ENCODE measurements at regions not wholly inside any gene's neighbourhood (a gene's known extent, or its start where the extent isn't known, plus 50 kb on each side); places are given as distances from the start of the nearest gene placed in this dataset.
A peak's percentile ranks its signal among the peaks of the same experiment; 100 is the strongest.

DNA sequence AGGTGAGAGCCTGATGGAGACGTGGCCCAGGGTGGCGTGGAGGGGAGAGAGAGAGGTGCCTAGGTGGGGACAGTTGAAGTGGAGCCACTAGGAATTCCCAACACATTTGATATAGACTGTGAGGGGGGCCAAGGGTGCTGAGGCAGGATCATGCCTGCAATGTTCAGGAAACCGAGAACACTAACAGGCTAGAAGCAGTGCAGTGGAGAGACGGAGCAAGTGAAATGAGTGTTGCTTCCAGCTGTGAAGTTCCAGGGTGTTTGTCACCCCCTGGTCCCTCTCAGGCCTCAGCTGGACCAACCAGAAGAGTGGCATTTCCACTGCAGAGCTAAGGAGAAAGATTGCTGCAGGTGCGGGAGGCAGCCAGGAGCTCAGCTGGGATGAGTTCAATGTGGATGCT lies 127.1 kb downstream of the RIPK4 start:
- Histone ChIP-seq H3K27me3 (ENCODE audit: control insufficient read depth in 1 of 2, insufficient read depth in 2 of 2, low read length in 1 of 2) (no peaks in the 10 kb centered on the region), H3K9me3 (ENCODE audit: control insufficient read depth, low read length) (no peaks in the 10 kb centered on the region), H3K27ac (ENCODE audit: low read depth in 1 of 2, low read length in 2 of 2) (no peak overlapping the region), H3K36me3 (ENCODE audit: control insufficient read depth in 1 of 2, insufficient read depth in 2 of 2, low read length in 1 of 2) (no peaks in the 10 kb centered on the region), H3K4me3 (ENCODE audit: low read length in 2 of 2) (no peak overlapping the region), H3K4me1 (ENCODE audit: control insufficient read depth in 1 of 2, insufficient read depth in 2 of 2, low read length in 2 of 2) (peaks cover 7 to 8% of the 10 kb centered on the region in 2 donors)
- ATAC-seq (ENCODE audit: low FRiP score) (no peak), DNase-seq (no peak)
- WGBS, 2 donors = 98 to 100% methylated on average over 5 of the region's 5 CpGs
- intact Hi-C loops (cut with DNase I) = loop anchor here in 1 of 2 donors (2.0 to 10.0 kb wide), 2 partner anchors 23 to 125 kb away; partner anchors contain the start of gene RIPK4

DNA sequence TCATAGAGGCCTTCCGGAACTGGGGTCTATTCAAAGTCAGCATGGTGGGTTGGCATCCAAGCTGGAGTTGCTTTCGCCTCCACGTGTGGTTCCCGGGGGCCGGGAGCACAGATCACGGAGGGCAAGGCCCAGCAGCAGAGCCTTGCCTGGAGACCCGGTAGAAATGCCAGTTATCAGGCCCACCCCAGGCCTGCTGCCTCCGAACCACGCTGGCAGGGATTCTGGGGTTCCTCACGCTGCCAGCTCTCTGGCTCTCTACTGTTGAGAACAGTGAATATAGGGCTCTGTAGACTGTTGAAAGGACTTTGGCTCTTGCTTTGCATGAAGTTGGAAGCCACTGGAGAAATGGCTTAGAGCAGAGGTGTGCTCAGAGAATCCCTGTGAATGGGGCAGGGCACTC lies 127.5 kb downstream of the RIPK4 start:
- Histone ChIP-seq H3K27ac (ENCODE audit: low read depth in 1 of 2, low read length in 2 of 2) (no peak overlapping the region), H3K36me3 (ENCODE audit: control insufficient read depth in 1 of 2, insufficient read depth in 2 of 2, low read length in 1 of 2) (no peaks in the 10 kb centered on the region), H3K4me1 (ENCODE audit: control insufficient read depth in 1 of 2, insufficient read depth in 2 of 2, low read length in 2 of 2) (peaks cover 7 to 8% of the 10 kb centered on the region in 2 donors), H3K4me3 (ENCODE audit: low read length in 2 of 2) (no peak overlapping the region), H3K9me3 (ENCODE audit: control insufficient read depth, low read length) (no peaks in the 10 kb centered on the region), H3K27me3 (ENCODE audit: control insufficient read depth in 1 of 2, insufficient read depth in 2 of 2, low read length in 1 of 2) (no peaks in the 10 kb centered on the region)
- WGBS, 2 donors = 85 to 91% methylated on average over 10 of the region's 10 CpGs
- intact Hi-C loops (cut with DNase I) = no loop called here
- ATAC-seq (ENCODE audit: low FRiP score) = no peak
- no peak for DNase-seq

DNA sequence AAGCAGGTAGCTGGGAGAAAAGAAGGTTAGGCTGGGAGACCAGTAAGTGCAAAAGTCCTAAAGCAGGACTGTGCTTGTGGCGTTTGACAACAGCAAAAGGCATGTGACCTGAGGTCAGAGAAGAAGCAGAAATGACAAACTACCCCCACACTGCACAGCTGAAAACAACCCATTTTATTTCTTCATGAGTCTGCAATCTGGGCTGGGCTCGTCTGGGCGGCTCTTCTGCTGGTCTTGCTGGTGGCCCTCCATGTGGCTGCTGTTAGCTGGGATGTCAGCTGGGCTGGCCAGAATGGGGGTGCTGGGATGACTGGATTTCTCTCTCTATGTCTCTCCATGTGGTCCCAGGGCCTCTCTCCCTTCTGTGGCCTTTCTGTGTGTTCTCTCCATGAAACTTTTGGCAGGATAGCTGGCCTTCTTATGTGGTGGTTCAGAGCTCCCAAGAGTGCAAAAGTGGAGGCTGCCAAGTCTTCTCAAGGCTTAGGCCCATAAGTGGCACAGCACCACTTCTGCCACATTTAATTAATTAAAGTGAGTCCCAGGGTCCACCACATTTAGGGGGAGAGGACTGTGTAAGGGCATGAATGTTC lies 128.6 kb downstream of the RIPK4 start:
- Histone ChIP-seq H3K27me3 (ENCODE audit: control insufficient read depth in 1 of 2, insufficient read depth in 2 of 2, low read length in 1 of 2) (no peaks in the 10 kb centered on the region), H3K9me3 (ENCODE audit: control insufficient read depth, low read length) (no peaks in the 10 kb centered on the region), H3K4me1 (ENCODE audit: control insufficient read depth in 1 of 2, insufficient read depth in 2 of 2, low read length in 2 of 2) (peaks cover 7 to 8% of the 10 kb centered on the region in 2 donors), H3K27ac (ENCODE audit: low read depth in 1 of 2, low read length in 2 of 2) (no peak overlapping the region), H3K36me3 (ENCODE audit: control insufficient read depth in 1 of 2, insufficient read depth in 2 of 2, low read length in 1 of 2) (no peaks in the 10 kb centered on the region), H3K4me3 (ENCODE audit: low read length in 2 of 2) (no peak overlapping the region)
- no peak for ATAC-seq (ENCODE audit: low FRiP score)
- DNase-seq = no peak
- WGBS, 2 donors = 97 to 98% methylated on average over 3 of the region's 3 CpGs
- intact Hi-C loops (cut with DNase I) = no loop called here

DNA sequence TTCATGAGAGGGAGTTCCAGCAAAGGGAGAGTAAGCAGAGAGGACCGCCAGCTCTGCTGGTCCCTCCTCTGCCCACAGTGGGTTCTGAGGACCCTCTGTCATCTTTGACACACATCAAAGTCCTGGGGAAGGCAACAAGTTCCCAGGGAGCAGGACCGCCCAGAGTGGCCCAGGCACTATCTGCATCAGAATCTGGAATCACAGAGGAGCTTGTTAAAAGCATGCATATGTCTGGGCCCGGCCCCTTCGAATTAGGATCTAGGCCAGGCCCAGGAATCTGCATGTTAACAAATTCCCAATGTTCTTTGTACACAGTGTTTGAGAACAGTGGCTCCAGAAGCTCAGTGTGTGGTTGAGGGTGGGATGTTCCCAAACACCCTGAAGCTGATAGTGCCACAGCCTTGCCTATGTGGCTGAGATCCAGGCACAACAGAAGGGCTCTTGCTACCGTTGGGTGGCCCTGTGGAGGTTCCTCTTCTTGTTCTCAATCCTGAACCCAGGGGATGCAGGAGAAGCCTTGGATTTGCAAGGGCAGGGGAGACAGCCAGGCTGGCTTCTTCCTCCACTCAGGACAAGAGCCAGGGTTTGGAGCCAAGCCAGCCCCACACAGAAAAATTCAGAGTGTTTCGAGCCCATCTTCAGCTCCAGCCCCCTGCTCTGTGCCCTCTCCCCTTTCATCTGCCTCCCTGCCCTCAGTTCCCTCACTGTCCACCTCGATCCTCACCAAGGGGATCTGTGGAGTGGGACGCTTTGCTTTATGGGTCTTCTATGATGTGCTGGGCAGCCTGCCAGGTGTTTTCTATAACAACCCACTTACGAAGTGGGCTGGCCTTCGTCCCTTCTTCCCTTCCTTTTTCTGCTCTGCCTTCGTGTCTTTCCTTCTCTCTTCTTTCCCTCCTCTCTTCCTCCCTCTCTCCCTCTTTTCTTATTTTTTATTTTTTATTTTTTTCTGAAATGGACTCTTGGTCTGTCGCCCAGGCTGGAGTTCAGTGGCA lies 129.0 kb upstream of the TMPRSS2 start:
- H3K27ac ChIP-seq (ENCODE audit: low read depth in 1 of 2, low read length in 2 of 2) = no peak overlapping the region
- 71 to 73% methylated on average over 12 of the region's 12 CpGs for WGBS, 2 donors
- no peaks in the 10 kb centered on the region for H3K27me3 ChIP-seq (ENCODE audit: control insufficient read depth in 1 of 2, insufficient read depth in 2 of 2, low read length in 1 of 2)
- H3K36me3 ChIP-seq (ENCODE audit: control insufficient read depth in 1 of 2, insufficient read depth in 2 of 2, low read length in 1 of 2) = no peaks in the 10 kb centered on the region
- H3K9me3 ChIP-seq (ENCODE audit: control insufficient read depth, low read length) = no peaks in the 10 kb centered on the region
- no peak for ATAC-seq (ENCODE audit: low FRiP score)
- intact Hi-C loops (cut with DNase I) = no loop called here
- no peak overlapping the region for H3K4me3 ChIP-seq (ENCODE audit: low read length in 2 of 2)
- H3K4me1 ChIP-seq (ENCODE audit: control insufficient read depth in 1 of 2, insufficient read depth in 2 of 2, low read length in 2 of 2) = peaks cover 4 to 7% of the 10 kb centered on the region in 2 donors
- DNase-seq = no peak

DNA sequence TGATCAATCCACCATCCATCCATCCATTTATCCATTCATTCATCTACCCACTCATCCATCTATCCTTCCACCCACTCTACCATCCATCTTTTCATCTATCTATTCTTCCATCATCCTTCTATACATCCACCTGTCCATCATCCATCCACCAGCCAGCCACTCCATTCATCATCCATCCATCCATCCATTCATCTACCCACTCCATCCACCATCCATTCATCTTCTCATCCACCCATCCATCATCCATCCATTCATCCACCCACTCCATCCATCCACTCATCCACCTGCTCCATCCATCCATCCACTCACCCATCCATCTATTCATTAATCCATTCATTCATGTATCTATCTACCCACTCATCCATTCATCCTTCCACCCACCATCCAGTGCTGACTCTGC lies 127.9 kb upstream of the TMPRSS2 start:
- no peak for ATAC-seq (ENCODE audit: low FRiP score)
- Histone ChIP-seq H3K36me3 (ENCODE audit: control insufficient read depth in 1 of 2, insufficient read depth in 2 of 2, low read length in 1 of 2) (no peaks in the 10 kb centered on the region), H3K4me3 (ENCODE audit: low read length in 2 of 2) (no peak overlapping the region), H3K27me3 (ENCODE audit: control insufficient read depth in 1 of 2, insufficient read depth in 2 of 2, low read length in 1 of 2) (no peaks in the 10 kb centered on the region), H3K9me3 (ENCODE audit: control insufficient read depth, low read length) (no peaks in the 10 kb centered on the region), H3K4me1 (ENCODE audit: control insufficient read depth in 1 of 2, insufficient read depth in 2 of 2, low read length in 2 of 2) (peaks cover 0 to 4% of the 10 kb centered on the region in 2 donors), H3K27ac (ENCODE audit: low read depth in 1 of 2, low read length in 2 of 2) (no peak overlapping the region)
- intact Hi-C loops (cut with DNase I) = loop anchor here in 1 of 2 donors (2.0 kb wide), 1 partner anchor 63 kb away; no protein-coding TSS in a partner anchor
- no peak for DNase-seq

DNA sequence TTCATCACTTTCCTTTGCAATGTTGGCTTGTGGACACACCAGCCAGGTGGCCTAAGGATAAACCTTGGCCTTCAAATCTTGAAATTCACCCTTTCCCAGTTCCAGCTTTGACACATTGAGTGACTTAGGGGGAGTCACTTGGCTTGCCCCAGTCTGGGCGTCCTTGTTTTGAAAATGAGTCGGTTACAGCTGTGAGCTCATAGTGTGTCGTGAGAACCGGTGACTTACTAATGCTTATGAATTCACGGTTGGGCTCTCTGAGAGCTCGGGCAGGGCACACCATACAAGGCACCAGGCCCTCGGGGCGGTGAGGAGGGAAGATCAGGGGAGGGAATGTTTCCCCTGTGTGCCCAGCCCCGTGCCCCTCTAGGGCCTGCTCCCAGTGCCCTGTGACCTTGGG lies 126.9 kb upstream of the TMPRSS2 start:
- no peak for ATAC-seq (ENCODE audit: low FRiP score)
- H3K27ac ChIP-seq (ENCODE audit: low read depth in 1 of 2, low read length in 2 of 2) = no peak overlapping the region
- WGBS, 2 donors = 60 to 64% methylated on average over 9 of the region's 9 CpGs
- H3K36me3 ChIP-seq (ENCODE audit: control insufficient read depth in 1 of 2, insufficient read depth in 2 of 2, low read length in 1 of 2) = no peaks in the 10 kb centered on the region
- no peak for DNase-seq
- H3K4me1 ChIP-seq (ENCODE audit: control insufficient read depth in 1 of 2, insufficient read depth in 2 of 2, low read length in 2 of 2) = no peaks in the 10 kb centered on the region
- no peaks in the 10 kb centered on the region for H3K27me3 ChIP-seq (ENCODE audit: control insufficient read depth in 1 of 2, insufficient read depth in 2 of 2, low read length in 1 of 2)
- H3K9me3 ChIP-seq (ENCODE audit: control insufficient read depth, low read length) = no peaks in the 10 kb centered on the region
- intact Hi-C loops (cut with DNase I) = loop anchor here in 1 of 2 donors (2.0 kb wide), 1 partner anchor 64 kb away; no protein-coding TSS in a partner anchor
- no peak overlapping the region for H3K4me3 ChIP-seq (ENCODE audit: low read length in 2 of 2)

DNA sequence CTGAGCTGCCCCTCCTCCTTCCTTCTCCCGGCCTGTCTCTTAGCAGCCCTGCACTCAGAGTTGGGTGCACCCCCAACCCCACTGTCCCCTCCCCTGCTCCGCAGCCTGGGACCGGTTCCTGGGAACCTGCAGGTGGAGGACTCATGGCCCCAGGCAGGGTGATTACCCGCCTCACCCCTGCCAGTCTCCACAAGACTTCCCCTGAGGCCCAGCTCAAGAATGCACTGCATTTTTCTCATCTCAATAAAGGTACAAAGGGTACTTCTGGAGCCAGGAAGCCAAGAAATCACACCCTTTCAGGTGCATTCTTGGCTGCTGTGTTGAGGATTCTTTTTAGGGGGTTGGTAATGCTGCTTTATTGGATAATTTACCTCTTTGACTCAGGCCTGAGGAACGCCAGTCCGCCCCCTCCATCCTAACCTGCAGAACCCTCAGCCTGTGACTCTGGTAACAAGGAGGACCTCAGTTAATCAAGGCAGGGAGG lies 126.3 kb upstream of the TMPRSS2 start:
- DNase-seq = no peak
- Histone ChIP-seq H3K36me3 (ENCODE audit: control insufficient read depth in 1 of 2, insufficient read depth in 2 of 2, low read length in 1 of 2) (no peaks in the 10 kb centered on the region), H3K27me3 (ENCODE audit: control insufficient read depth in 1 of 2, insufficient read depth in 2 of 2, low read length in 1 of 2) (no peaks in the 10 kb centered on the region), H3K4me3 (ENCODE audit: low read length in 2 of 2) (no peak overlapping the region), H3K27ac (ENCODE audit: low read depth in 1 of 2, low read length in 2 of 2) (no peak overlapping the region), H3K9me3 (ENCODE audit: control insufficient read depth, low read length) (no peaks in the 10 kb centered on the region), H3K4me1 (ENCODE audit: control insufficient read depth in 1 of 2, insufficient read depth in 2 of 2, low read length in 2 of 2) (no peaks in the 10 kb centered on the region)
- peak; percentile 30 for ATAC-seq (ENCODE audit: low FRiP score)
- WGBS, 2 donors = 96 to 98% methylated on average over 6 of the region's 6 CpGs
- intact Hi-C loops (cut with DNase I) = loop anchor here in 1 of 2 donors (2.0 kb wide), 1 partner anchor 65 kb away; no protein-coding TSS in a partner anchor

DNA sequence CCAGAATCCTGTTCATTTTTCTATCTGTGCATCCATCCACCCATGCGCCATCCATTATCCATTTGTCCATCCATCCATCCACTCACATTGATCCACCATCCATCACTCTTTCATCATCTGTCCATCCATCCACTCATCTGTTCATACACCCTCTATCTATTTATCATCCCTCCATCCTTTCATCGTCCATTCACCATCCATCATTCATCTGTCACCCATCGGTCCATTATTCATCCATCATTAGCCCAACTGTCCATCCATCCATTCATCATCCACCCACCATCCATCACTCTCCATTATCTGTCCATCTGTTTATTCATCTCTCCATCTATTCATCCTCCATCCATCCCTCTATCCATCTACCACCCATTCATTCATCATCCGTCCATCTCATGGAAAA lies 125.7 kb upstream of the TMPRSS2 start:
- Histone ChIP-seq H3K4me3 (ENCODE audit: low read length in 2 of 2) (no peak overlapping the region), H3K9me3 (ENCODE audit: control insufficient read depth, low read length) (no peaks in the 10 kb centered on the region), H3K27me3 (ENCODE audit: control insufficient read depth in 1 of 2, insufficient read depth in 2 of 2, low read length in 1 of 2) (no peaks in the 10 kb centered on the region), H3K4me1 (ENCODE audit: control insufficient read depth in 1 of 2, insufficient read depth in 2 of 2, low read length in 2 of 2) (no peaks in the 10 kb centered on the region), H3K36me3 (ENCODE audit: control insufficient read depth in 1 of 2, insufficient read depth in 2 of 2, low read length in 1 of 2) (no peaks in the 10 kb centered on the region), H3K27ac (ENCODE audit: low read depth in 1 of 2, low read length in 2 of 2) (no peak overlapping the region)
- WGBS, 2 donors = 82 to 85% methylated on average over 4 of the region's 4 CpGs
- ATAC-seq (ENCODE audit: low FRiP score) (no peak), DNase-seq (no peak)
- intact Hi-C loops (cut with DNase I) = loop anchor here in 1 of 2 donors (2.0 kb wide), 1 partner anchor 65 kb away; no protein-coding TSS in a partner anchor
